ENCODE measurements at regions not wholly inside any gene's neighbourhood (a gene's known extent, or its start where the extent isn't known, plus 50 kb on each side); places are given as distances from the start of the nearest gene placed in this dataset.

GRCh38 chr1:62981434-62981833 lies 197.5 kb downstream of the ATG4C start:
- DNase-seq: no peak

DNA sequence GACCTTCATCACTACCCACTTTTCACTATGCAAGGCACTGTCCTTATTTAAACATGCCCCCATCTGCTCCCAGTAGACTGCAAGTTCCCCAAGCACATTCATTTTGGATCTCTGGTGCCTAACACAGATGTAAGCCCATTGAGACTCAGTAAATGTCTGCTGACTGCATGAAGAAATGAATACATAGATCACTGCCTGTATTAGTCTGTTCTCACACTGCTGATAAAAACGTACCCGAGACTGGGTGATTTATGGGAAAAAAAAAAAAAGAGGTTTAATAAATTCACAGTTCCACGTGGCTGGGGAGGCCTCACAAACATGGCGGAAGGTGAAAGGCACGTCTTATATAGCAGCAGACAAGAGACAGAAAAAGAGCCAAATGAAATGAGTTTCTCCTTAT lies 204.9 kb downstream of the ATG4C start:
- no peak for DNase-seq

- DNase-seq: peak in 1 of 56 donors; percentile 12
These were observed 205.6 kb downstream of the ATG4C start for GRCh38 chr1:62989497-62989896.

DNA sequence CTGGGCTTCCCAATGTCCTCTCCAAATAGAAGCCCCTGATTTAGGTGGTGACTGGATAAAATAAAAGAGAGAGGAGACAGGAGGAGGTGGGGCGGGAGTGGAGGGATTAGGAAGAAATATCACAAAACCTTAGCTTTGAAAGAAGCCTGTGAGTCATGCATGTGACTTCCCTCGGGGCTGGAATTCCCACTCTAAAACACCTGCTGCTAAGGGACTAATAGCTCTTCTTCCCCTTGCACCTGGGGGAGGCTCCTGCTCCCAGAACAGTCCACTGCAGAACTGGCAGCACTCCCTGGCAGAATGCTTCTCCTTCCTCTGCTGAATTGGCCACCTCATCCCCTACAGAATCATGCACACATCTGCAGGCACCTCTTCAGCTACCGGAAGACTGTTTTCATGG lies 207.2 kb downstream of the ATG4C start:
- no peak for DNase-seq

GRCh38 chr1:62993844-62994243 lies 209.9 kb downstream of the ATG4C start:
- no peak for DNase-seq

GRCh38 chr1:62995173-62995572 lies 211.2 kb downstream of the ATG4C start:
- no peak for DNase-seq

DNA sequence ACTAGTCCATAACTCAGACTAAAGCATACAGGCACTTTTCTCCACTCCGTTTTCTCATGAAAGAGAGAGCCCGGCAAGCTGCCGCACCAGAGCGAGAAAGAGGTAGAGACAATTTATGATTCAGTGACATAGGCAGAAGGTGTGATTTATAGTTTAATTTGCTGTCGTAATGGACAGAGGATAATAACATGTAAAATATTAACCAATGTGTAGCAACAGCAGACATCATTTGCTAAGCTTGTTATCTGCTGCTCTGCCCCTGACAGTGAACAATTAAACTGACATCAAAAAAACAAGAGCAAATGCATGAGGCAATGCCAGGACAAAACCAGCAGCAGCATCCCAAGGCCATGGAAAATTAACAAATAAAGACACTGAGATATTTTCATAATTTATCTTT lies 214.0 kb downstream of the ATG4C start:
- no peak for DNase-seq

DNA sequence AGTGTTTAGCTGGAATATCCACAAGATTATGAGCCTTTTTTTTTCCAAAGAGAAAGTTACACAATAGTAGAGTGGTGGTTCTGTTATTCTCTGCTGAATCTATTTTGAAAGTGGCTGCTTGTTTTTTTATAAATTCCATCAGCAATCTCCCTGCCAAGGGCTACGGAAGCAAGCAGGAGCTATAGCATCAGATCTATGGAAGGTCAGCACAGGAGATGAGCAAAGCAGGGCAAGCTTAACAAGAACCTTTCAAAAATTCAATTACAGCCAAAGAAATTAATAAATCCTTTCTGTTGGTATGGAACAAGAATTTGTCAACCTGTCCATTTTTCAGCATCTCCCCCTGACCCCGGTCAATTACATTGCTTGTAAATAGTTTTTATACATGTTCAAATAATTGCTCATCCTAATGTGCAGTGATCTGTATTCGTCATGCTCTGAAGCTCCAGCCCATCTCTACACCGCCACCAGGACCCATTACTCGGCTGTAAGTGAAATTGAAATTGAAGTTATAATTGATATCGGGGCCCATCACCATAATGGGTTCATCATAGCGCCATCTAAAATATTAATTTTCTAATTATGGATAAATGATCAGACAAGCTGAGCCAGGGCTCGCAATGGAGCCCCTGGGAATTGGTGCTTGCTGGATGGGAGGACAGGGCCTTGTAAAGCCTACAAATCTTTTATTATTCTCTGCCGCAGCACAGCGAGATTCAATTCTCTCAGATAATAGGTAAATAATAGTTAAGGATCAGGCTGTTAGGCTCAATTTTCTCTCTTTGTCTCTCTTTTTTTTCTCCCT lies 215.1 kb downstream of the ATG4C start:
- DNase-seq: no peak

GRCh38 chr1:63000508-63000907 lies 216.6 kb downstream of the ATG4C start:
- no peak for DNase-seq

- peak in 8 of 56 donors; percentile 0 to 19 (median 3) for DNase-seq
These were observed 220.9 kb downstream of the ATG4C start for GRCh38 chr1:63004868-63005267.

GRCh38 chr1:63005812-63006211 lies 221.9 kb downstream of the ATG4C start:
- DNase-seq: no peak

- DNase-seq: no peak
These were observed 225.5 kb downstream of the ATG4C start for GRCh38 chr1:63009421-63009820.

DNA sequence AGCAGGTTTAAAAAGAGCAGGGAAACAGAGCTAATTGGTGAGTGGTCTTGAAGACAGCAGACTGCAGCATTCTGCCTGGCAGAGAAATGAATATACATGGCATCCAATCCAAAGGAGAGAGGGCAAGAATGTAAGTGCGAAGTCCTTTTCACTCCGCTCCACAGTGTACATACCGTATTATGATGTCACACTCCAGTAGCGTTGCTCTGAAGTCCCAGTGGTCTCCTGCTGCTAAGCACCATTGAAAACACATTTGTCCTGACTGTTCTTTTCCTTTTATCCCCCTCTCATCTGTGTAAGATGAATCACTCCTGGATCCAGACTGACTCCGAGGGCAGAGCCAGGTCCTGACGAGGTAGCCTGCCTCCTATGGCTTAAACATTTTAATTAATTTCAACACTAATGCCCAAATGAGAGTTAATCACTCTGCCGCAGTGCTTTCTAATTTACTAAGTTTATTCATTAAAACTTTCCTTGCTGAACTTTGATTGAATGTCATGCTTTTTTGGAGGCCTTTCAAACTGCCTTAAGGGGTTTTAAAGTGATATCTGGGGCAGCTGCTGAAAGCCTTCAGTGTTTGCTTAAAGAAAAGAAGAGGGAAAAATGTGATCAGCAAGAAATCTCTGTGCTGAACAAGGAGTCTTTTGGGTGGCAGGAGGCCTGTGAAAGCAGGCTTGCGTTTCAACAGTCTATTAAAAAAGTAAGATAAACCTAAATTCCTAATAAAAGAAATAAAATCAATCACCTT lies 227.2 kb downstream of the ATG4C start:
- peak in 4 of 56 donors; percentile 0 to 7 (median 6) for DNase-seq

DNA sequence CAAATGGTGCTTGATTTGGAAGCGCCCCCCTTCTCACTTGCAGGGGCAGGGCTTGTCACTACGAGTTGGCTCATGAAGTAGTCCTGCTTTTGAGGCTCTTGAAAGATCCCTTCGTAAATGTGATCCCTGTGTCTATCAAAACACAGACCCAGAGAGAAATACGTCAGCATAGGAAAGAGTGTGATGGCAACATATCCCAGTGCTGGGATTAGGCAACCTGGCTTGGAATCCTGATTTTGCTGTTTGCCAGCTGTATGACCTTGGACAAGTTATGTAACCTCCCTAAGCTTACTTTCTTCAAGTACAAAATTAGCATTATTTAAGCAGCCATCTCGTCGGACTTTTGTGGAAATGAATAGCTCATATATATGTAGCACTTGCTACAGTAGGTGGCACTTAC lies 228.4 kb downstream of the ATG4C start:
- no peak for DNase-seq

DNA sequence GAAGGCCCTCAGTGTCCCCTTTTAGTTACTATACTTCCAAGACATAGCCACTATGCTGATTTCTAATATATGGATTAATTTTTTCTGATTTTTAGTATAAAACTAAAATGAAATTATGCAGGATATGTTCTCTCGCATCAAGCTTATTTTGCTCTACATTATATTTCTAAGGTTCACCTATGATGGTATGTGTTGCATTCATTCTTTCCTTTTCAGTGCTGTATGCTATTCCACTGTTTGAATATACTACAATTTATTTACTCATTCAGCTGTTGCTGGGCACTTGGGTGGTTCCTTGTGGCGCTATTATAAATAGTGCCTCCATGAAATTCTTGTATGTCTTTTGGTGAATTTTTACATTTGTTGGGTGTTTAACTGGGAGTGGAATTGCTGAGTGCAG lies 230.3 kb downstream of the ATG4C start:
- no peak for DNase-seq

DNA sequence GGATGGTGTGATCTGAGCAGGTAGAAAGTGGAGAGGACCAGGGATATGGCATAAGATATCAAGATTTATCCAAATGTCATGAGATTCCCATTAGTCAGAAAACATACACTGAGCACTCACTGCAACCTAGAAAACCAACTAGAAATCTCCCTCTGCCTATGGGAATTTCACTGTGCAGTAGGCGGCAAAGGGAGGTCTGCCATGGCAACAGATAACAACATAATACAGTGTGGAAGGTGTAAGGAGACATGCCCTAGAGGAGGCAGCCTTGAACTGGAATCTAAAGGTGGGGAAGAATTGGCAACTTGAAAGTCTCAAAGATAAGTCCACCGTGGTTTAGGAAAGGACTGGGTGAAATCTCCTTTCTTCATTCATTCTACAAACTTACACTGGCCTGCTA lies 238.4 kb downstream of the ATG4C start:
- DNase-seq: no peak

DNA sequence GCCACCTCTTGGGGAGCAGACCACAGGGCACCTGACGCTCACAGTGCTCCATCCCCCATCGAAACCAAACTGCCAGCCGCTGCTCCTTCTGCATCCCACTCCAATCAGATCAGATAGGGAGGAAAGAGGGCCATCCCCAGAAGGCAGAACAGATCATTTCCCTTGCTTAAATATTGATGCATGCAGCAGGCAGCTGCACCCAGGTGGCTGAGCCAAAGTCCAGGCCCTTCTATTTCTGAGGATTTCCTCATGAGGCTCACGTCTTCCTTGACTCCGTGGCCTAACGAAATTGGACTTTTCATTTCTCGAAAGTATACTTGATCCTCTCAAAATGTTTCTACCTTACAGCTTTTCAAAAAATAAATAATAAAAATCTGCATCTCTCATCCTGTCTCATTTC lies 239.2 kb downstream of the ATG4C start:
- no peak for DNase-seq

DNA sequence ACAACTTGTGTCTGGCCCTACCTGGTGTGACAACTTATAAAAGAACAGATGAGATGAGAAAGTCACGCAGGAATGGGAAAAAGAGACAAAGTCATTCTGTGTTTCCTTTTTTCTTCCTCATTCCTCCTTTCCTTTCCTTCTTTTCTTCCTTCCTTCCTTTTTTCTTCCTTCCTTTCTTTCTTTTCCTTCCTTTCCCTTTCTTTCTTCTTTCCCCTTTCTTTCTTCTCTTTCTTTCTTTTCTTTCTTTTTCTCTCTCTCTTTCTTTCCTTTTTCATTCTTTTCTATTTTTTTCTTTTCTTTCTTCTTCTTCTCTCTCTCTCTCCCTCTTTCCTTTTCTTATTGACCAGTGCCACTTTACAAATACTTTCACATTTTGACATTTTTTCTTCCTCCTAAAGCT lies 239.7 kb downstream of the ATG4C start:
- no peak for DNase-seq

DNA sequence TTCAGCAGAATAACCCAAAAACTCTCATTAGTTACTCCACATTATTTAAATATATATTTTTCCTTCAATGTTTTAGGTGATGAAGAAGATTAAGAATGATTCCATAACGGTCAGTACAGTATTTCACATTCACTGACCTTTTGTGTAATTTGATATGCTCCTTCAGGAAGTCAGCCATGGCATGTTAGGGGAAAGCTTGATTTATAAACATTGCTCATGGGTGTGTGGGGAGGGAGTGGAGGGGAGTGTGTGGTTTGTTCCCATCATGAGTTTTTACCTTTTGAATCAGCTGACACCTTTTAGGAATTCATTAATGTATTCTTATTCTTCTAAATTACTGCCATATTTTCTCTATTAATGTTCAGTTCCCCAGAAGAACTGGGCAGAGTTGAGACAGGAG lies 240.2 kb downstream of the ATG4C start:
- DNase-seq: no peak

- no peak for DNase-seq
These were observed 243.2 kb downstream of the ATG4C start for GRCh38 chr1:63027176-63027575.

GRCh38 chr1:63032171-63032570 lies 248.2 kb downstream of the ATG4C start:
- DNase-seq: no peak

- no peak for DNase-seq
These were observed 249.3 kb downstream of the ATG4C start for GRCh38 chr1:63033211-63033610.

DNA sequence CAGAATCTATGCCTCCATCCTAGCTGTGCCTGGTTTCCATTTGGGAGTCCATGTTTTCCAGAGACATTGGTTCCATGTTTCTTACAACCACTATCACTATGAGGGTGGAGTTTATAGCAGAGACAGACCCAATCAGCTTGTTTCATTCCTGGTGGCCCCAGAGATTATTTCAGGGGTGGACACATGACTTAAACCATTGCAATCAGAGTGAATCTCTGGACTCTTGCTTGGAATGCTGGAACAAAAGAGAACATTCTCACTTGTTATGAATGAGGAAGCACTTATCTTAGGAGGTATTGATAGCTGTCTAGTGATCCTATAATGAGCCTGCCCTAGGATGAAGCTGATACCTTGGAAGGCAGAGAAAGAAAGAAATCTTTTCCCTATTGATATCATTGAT lies 250.3 kb downstream of the ATG4C start:
- no peak for DNase-seq
